NB4 (cell line): ENCODE measurements at regions not wholly inside any gene's neighbourhood (a gene's known extent, or its start where the extent isn't known, plus 50 kb on each side); places are given as distances from the start of the nearest gene placed in this dataset.

ENCODE experiments used
- DNase-seq: peaks from one replicate; pipeline ENCODE4 v3.0.0; 2010; ENCODE audit warnings: low read depth
- H3K4me3 ChIP-seq: one replicate; pipeline ENCODE4 v1.5.1; 2011; ENCODE audit warnings: mild to moderate bottlenecking, low read depth, low read length, moderate library complexity
- MYC ChIP-seq: IDR thresholded peaks from 2 replicates; pipeline ENCODE4 v1.6.1; 2011; ENCODE audit warnings: low read depth, low read length
- POLR2A ChIP-seq: IDR thresholded peaks from 2 replicates; pipeline ENCODE4 v1.6.1; 2011; ENCODE audit warnings: mild to moderate bottlenecking; ENCODE audit not compliant: insufficient read length; ENCODE audit errors: extremely low read depth
- TF ChIP-seq, protein P1 (sequence below): IDR thresholded peaks from 2 replicates; pipeline ENCODE4 v1.6.1; 2011; ENCODE audit warnings: low read depth, low read length
- TF ChIP-seq, protein P2 (sequence below): IDR thresholded peaks from one replicate; pipeline ENCODE4 v1.5.1; 2012; ENCODE audit warnings: low read depth, low read length

DNA sequence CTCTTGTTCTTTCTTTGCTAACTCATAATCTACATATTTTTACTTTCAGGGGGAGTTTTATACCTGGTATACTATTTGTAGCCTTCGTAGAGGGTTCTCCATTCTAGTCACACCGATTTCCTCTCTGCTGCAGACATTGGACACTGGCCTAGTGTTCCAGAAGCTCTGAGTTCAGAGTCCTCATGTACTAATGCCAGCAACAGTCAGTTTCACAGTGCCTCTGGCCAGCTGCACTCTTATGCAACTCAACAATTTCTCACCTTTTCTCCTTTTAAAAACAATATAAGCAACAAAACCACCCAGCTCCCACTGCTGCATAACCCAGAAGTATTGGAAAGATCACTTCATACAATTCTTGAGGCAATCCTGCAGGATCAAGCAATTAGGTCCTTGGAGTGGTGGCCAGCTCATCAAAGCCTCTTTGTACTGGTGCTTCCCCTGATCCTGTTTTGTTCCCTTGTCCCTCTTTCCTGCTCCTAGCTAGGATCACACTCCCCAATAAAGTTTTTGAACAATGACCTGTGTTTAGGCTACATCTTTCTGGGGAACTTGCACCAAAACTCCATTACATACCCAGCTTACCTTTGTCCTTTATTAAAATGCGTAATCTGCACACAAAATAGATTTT is 98.1 kb upstream of the TUT7 start:
- H3K4me3 ChIP-seq = no peak overlapping the region
- TF ChIP-seq POLR2A (no peak), MYC (no peak)
- TF ChIP-seq, protein P1, sequence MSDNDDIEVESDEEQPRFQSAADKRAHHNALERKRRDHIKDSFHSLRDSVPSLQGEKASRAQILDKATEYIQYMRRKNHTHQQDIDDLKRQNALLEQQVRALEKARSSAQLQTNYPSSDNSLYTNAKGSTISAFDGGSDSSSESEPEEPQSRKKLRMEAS = no peak
- TF ChIP-seq, protein P2, sequence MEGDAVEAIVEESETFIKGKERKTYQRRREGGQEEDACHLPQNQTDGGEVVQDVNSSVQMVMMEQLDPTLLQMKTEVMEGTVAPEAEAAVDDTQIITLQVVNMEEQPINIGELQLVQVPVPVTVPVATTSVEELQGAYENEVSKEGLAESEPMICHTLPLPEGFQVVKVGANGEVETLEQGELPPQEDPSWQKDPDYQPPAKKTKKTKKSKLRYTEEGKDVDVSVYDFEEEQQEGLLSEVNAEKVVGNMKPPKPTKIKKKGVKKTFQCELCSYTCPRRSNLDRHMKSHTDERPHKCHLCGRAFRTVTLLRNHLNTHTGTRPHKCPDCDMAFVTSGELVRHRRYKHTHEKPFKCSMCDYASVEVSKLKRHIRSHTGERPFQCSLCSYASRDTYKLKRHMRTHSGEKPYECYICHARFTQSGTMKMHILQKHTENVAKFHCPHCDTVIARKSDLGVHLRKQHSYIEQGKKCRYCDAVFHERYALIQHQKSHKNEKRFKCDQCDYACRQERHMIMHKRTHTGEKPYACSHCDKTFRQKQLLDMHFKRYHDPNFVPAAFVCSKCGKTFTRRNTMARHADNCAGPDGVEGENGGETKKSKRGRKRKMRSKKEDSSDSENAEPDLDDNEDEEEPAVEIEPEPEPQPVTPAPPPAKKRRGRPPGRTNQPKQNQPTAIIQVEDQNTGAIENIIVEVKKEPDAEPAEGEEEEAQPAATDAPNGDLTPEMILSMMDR = no peak
- DNase-seq = no peak

DNA sequence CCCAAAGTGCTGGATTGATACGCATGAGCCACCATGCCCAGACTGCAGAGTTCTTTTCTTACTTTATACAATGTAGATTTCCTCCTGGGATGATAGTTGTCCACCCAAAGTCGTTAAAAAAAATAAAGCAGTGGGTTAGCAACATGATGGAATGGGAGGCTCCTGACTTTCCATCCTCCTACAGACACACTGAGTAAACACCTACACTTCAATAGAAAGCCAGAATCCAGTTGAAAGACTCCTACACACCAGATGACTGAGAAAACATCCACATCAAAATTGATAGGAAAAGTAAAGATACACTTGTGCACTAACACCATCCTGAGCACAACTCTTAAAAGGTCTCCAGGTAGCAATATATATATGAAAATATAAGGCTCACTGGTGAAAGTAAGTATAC is 95.0 kb upstream of the TUT7 start:
- TF ChIP-seq MYC (no peak), POLR2A (no peak)
- TF ChIP-seq, protein P1 = no peak
- TF ChIP-seq, protein P2 = no peak
- no peak for DNase-seq
- no peak overlapping the region for H3K4me3 ChIP-seq

DNA sequence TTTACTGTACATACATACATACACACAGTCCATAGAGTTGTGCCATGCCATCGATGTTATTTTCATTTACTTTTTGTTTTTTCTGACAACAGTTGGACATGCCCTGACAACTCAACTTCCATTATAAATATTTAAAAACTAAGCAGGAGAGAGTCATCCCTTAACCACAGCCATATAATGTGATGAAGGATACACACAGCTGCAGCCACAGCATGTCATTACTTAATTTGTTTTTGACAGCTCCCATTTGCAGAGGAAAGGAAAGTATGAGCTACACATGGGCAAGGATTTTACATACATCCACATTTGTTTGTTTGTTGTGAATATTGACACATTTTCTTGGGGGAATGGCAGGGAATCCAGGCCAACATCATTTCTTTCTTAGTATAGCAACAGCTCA is 91.5 kb upstream of the TUT7 start:
- DNase-seq = no peak
- no peak for TF ChIP-seq MYC
- H3K4me3 ChIP-seq = no peak overlapping the region

DNA sequence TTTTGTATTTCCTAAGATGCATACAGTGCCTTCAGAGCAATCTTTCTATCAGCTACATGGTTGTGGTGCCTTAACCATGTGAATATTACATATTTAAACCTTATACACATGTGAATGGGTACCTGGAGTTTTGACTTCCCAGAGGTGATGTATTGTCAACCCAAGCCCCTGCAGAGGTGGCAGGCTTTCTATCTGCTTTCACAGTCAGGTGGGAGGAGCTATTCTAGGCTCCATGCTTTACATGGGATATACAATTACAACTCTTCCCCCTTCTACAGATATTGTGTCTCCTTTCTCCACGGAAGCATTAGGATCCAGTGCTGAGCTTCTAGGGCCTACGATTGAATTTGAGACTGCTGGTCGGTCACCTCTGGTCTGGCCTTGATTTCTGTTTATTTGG is 89.8 kb upstream of the TUT7 start:
- no peak for TF ChIP-seq MYC
- TF ChIP-seq, protein P2 = no peak
- TF ChIP-seq, protein P1 = no peak
- no peak for TF ChIP-seq POLR2A
- DNase-seq = no peak
- H3K4me3 ChIP-seq = no peak overlapping the region

DNA sequence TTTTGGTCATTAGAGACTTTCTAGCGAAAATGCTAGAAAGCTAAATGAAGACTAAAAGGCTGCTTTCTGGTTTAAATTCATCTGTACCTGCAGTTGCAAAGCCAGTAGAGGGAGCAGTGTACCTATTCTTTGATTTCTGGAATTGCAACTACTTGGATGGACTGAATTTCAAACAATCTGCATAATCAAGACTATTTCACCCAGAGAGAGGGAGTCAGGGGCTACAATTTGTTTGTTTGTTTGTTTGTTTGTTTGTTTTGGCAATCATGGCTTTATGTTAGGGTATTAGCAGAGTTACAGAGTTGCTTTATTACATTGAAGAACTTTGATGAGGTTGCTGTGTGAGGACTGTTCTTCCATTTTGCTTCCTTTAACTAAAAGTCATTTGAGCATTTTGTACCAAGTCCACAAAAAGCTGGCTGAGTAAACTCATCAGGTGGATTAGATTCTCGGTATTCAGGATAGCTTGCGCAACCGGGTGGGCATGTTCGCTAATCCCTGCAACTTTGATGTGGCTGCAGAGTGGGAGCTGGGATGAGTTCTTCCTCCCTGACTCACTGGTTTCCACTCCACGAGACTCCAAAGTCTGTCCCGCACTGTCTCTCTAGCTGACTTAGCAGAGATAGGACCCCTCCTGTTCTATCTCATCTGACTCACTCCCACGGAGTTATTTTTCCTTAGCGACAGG is 80.0 kb upstream of the TUT7 start:
- TF ChIP-seq MYC = no peak
- TF ChIP-seq, protein P2 = peak; percentile 66
- no peak overlapping the region for H3K4me3 ChIP-seq
- DNase-seq = peak; percentile 63

DNA sequence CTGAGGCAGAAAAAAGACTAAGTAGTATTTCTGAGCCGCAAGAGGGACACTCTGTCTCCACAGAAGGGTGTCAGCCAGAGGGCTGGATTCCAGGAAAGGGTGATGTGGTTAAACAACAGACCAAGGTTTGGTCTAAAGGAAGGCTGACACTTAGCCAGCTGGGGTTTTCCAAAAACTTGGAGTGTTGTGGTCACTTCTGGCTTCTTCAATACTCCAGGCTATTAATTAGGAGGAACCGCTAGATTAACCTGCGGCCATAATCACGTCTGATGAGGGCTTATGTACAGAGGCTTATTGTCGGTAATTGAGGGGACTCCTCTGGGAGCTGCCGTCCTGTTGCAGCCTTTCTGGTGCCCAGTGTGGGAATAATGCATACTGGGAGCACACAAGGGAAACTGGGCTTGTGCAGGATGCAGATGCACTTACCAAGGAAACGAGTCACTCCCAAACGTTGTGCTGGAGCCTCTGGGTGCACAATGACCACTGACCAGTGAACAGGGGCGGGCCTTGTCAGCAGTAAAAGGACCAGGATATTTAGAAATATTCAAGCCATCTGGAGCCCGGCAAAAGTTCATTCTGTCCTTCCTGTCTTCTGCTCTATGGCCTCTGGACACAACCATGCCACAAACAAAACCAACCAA is 70.2 kb upstream of the TUT7 start:
- no peak for DNase-seq
- TF ChIP-seq MYC (no peak), POLR2A (no peak)
- TF ChIP-seq, protein P2 = no peak
- TF ChIP-seq, protein P1 = no peak
- no peak overlapping the region for H3K4me3 ChIP-seq
